OCI-LY3 (cell line): ENCODE measurements at regions not wholly inside any gene's neighbourhood (a gene's known extent, or its start where the extent isn't known, plus 50 kb on each side); places are given as distances from the start of the nearest gene placed in this dataset.

Experiments used
- H2AFZ ChIP-seq: fragments of 200-600, 300-600 bp; shearing (Covaris generic); 2 replicates; pipeline ENCODE4 v1.6.0; 2014; ENCODE audit warnings: antibody characterized with exemption, low read depth, low read length
- H3K27ac ChIP-seq: fragments of 200-600, 300-600 bp; sonication (generic); 2 replicates; pipeline ENCODE4 v1.5.1; 2014; ENCODE audit warnings: mild to moderate bottlenecking, low read length, moderate library complexity, mixed read lengths
- H3K27me3 ChIP-seq: fragments of 200-600, 300-600 bp; sonication (generic); 2 replicates; pipeline ENCODE4 v1.6.1; 2014; ENCODE audit warnings: low read depth, low read length, mixed read lengths
- H3K36me3 ChIP-seq: fragments of 200-600, 300-600 bp; sonication (generic); replicated peaks from 2 replicates; pipeline ENCODE3; 2014; ENCODE audit warnings: low read depth, low read length, mixed read lengths
- H3K4me1 ChIP-seq: fragments of 300-600, 200-600 bp; sonication (generic); 2 replicates; pipeline ENCODE4 v1.6.1; 2014; ENCODE audit warnings: low read length, mixed read lengths
- H3K4me2 ChIP-seq: fragments of 200-600, 300-600 bp; sonication (generic); 2 replicates; pipeline ENCODE4 v1.6.1; 2014; ENCODE audit warnings: low read length, mixed read lengths
- H3K4me3 ChIP-seq: fragments of 300-600, 200-600 bp; sonication (generic); 2 replicates; pipeline ENCODE4 v1.5.1; 2014; ENCODE audit warnings: antibody characterized with exemption, mild to moderate bottlenecking, low read length, moderate library complexity
- H3K79me2 ChIP-seq: fragments of 300-600, 200-600 bp; shearing (Covaris generic); 2 replicates; pipeline ENCODE4 v1.6.1; 2014; ENCODE audit warnings: mild to moderate bottlenecking, low read length, mixed read lengths
- H3K9ac ChIP-seq: fragments of 300-600, 200-600 bp; shearing (Covaris generic); 2 replicates; pipeline ENCODE4 v1.6.0; 2014; ENCODE audit warnings: mild to moderate bottlenecking, low read length, moderate library complexity
- H3K9me3 ChIP-seq: fragments of 200-600, 300-600 bp; shearing (Covaris generic); 2 replicates; pipeline ENCODE4 v1.6.1; 2014; ENCODE audit warnings: low read length, mixed read lengths; ENCODE audit not compliant: insufficient read depth
- H4K20me1 ChIP-seq: fragments of 200-600, 300-600 bp; sonication (generic); 2 replicates; pipeline ENCODE4 v1.6.1; 2016; ENCODE audit warnings: low read length, mixed read lengths; ENCODE audit not compliant: insufficient read depth
- CTCF ChIP-seq: fragments of 200-600, 300-600 bp; sonication (generic); IDR thresholded peaks from 2 replicates; pipeline ENCODE4 v1.5.1; 2014; ENCODE audit warnings: antibody characterized with exemption, low read length, low read depth
- EZH2phosphoT487 ChIP-seq: fragments of 200-600 bp; shearing (Covaris generic); IDR thresholded peaks from 2 replicates; pipeline ENCODE4 v1.6.1; 2018; ENCODE audit warnings: antibody characterized with exemption, mixed run types, low read depth

GRCh38 chr14:71583194-71583593 lies 349.0 kb upstream of the RGS6 start:
- H3K27ac ChIP-seq, result no peak overlapping the region

GRCh38 chr14:71583705-71584104 lies 348.5 kb upstream of the RGS6 start:
- no peak overlapping the region for H3K9ac ChIP-seq

More at GRCh38 chr14:71583194-71583593, 349.0 kb upstream of the RGS6 start:
- no peaks in the 10 kb centered on the region for H3K9me3 ChIP-seq
- no peaks in the 10 kb centered on the region for H3K36me3 ChIP-seq
- no peaks in the 10 kb centered on the region for H3K27me3 ChIP-seq
- no peak overlapping the region for H3K4me3 ChIP-seq
- no peaks in the 10 kb centered on the region for H3K79me2 ChIP-seq
- H3K4me1 ChIP-seq, result peaks cover 15% of the 10 kb centered on the region
- no peak overlapping the region for H2AFZ ChIP-seq
- no peaks in the 10 kb centered on the region for H4K20me1 ChIP-seq
- H3K9ac ChIP-seq, result no peak overlapping the region
- TF ChIP-seq EZH2phosphoT487, result no peak
- TF ChIP-seq CTCF, result no peak
- H3K4me2 ChIP-seq, result no peak overlapping the region

GRCh38 chr14:71585361-71585760 lies 346.9 kb upstream of the RGS6 start:
- no peak overlapping the region for H3K4me3 ChIP-seq
- no peak overlapping the region for H3K27ac ChIP-seq
- H3K4me1 ChIP-seq, result peaks cover 5% of the 10 kb centered on the region; the same call in 1 of the 2 replicates
- no peaks in the 10 kb centered on the region; the same call in 1 of the 2 replicates for H3K79me2 ChIP-seq
- no peak overlapping the region for H3K9ac ChIP-seq
- no peaks in the 10 kb centered on the region for H4K20me1 ChIP-seq
- TF ChIP-seq EZH2phosphoT487, result no peak
- no peaks in the 10 kb centered on the region for H3K27me3 ChIP-seq
- no peaks in the 10 kb centered on the region for H3K36me3 ChIP-seq
- H3K9me3 ChIP-seq, result no peaks in the 10 kb centered on the region
- H2AFZ ChIP-seq, result no peak overlapping the region
- no peak overlapping the region for H3K4me2 ChIP-seq

More at GRCh38 chr14:71583705-71584104, 348.5 kb upstream of the RGS6 start:
- Histone ChIP-seq H3K9me3 (no peaks in the 10 kb centered on the region), H3K4me3 (no peak overlapping the region), H3K27ac (no peak overlapping the region), H3K79me2 (no peaks in the 10 kb centered on the region), H3K36me3 (no peaks in the 10 kb centered on the region), H3K27me3 (no peaks in the 10 kb centered on the region), H3K4me2 (no peak overlapping the region), H4K20me1 (no peaks in the 10 kb centered on the region), H2AFZ (no peak overlapping the region), H3K4me1 (peaks cover 11% of the 10 kb centered on the region)
- no peak for TF ChIP-seq EZH2phosphoT487
- TF ChIP-seq CTCF, result no peak

- Histone ChIP-seq H3K27ac (no peak overlapping the region), H3K4me1 (peaks cover 5% of the 10 kb centered on the region; the same call in 1 of the 2 replicates), H3K36me3 (no peaks in the 10 kb centered on the region), H3K4me3 (no peak overlapping the region), H3K9me3 (no peaks in the 10 kb centered on the region), H4K20me1 (no peaks in the 10 kb centered on the region), H3K27me3 (no peaks in the 10 kb centered on the region), H2AFZ (no peak overlapping the region), H3K4me2 (no peak overlapping the region), H3K9ac (no peak overlapping the region), H3K79me2 (no peaks in the 10 kb centered on the region; the same call in 1 of the 2 replicates)
- TF ChIP-seq CTCF, result no peak
- no peak for TF ChIP-seq EZH2phosphoT487
Observed at GRCh38 chr14:71586131-71586897, 345.9 kb upstream of the RGS6 start.
